Fibroblast of the aortic adventitia (primary cell): ENCODE measurements at regions not wholly inside any gene's neighbourhood (a gene's known extent, or its start where the extent isn't known, plus 50 kb on each side); places are given as distances from the start of the nearest gene placed in this dataset.
A peak's percentile ranks its signal among the peaks of the same experiment; 100 is the strongest.
"Not testable (repeated sequence)": the region's sequence is repeated elsewhere in the genome, so short reads cannot be mapped to it uniquely, and the experiment has no call there.

Experiments used
- DNase-seq: peaks from one replicate; pipeline ENCODE4 v3.0.0-alpha.2; 2010; ENCODE audit warnings: low read depth
- H3K4me3 ChIP-seq: 2 replicates; pipeline ENCODE4 v1.5.1; 2011; ENCODE audit warnings: low read depth, mild to moderate bottlenecking, control low read depth, low read length, moderate library complexity

DNA sequence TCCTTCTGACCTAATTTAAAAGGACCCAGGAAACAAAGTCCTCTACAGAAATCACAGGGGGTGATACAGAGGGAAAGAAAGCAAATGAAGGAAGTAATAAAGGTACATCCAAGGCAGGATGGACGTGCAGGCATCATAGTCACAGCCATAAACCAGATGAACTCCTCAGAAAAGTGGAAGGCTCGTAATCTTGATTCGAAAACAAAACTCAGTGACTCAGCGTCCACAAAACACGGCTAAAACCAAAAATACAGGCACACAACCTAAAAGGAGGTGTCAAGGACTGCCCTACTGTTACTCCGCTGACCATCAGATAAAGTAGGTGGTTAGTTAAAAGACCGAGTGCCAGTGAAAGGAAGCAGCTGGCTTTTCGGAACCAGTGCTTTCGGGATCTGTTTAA lies 81.5 kb downstream of the TRIM69 start:
- H3K4me3 ChIP-seq, DNase-seq: not testable (repeated sequence)

GRCh38 chr15:44819331-44819987 lies 83.1 kb downstream of the TRIM69 start:
- peak; percentile 19 for DNase-seq
- H3K4me3 ChIP-seq, result not testable (repeated sequence)

GRCh38 chr15:44820535-44820934 lies 84.2 kb downstream of the TRIM69 start:
- H3K4me3 ChIP-seq, result not testable (repeated sequence)
- DNase-seq, result peak; percentile 47

GRCh38 chr15:44820967-44821366 lies 84.6 kb downstream of the TRIM69 start:
- H3K4me3 ChIP-seq, result not testable (repeated sequence)
- DNase-seq, result peak; percentile 25

- not testable (repeated sequence) for DNase-seq, H3K4me3 ChIP-seq
Measured at GRCh38 chr15:44824277-44825145, 88.2 kb downstream of the TRIM69 start.

GRCh38 chr15:44826583-44826982 lies 90.3 kb downstream of the TRIM69 start:
- not testable (repeated sequence) for H3K4me3 ChIP-seq, DNase-seq

GRCh38 chr15:44828229-44828914 lies 92.0 kb downstream of the TRIM69 start:
- DNase-seq, H3K4me3 ChIP-seq: not testable (repeated sequence)

- not testable (repeated sequence) for DNase-seq, H3K4me3 ChIP-seq
Measured at GRCh38 chr15:44829150-44829549, 92.8 kb downstream of the TRIM69 start.

DNA sequence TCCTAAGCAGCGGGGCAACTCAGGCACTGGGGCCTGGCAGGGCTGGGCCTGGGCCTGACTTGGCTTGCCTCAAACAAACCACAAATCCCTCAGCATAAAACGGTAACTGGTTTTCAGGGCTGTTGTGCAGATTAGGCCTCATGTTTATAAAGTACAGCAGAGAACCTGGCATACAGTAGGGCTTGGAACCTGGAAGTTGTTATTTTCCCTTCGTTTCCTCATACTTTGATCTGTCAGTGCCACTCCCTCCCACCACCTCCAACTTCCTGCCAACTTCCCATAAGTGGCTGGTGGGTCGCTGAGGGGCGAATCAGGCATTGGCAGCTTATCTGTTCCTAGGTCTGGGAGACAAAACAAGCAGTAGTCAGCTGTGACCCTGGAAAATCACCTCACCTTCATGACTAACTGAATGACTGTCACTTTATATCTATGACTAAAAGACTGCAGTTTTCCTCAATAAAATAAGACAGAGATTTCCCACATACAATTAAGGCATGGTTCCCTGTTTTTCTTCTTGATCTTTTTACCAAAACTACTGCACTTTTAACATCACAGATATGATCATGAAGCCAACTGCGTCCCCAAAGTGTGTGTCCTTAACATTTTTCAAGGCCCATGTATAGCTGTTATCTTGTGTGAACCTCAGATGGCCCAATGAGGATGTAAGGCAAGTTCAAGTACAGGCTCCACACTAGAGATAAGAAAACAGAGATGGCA lies 94.5 kb downstream of the TRIM69 start:
- not testable (repeated sequence) for H3K4me3 ChIP-seq
- DNase-seq, result peak; percentile 40

GRCh38 chr15:44831409-44831741 lies 95.0 kb downstream of the TRIM69 start:
- DNase-seq, H3K4me3 ChIP-seq: not testable (repeated sequence)

GRCh38 chr15:44832133-44832532 lies 95.8 kb downstream of the TRIM69 start:
- DNase-seq, result not testable (repeated sequence)

GRCh38 chr15:44833081-44833480 lies 96.8 kb downstream of the TRIM69 start:
- DNase-seq, H3K4me3 ChIP-seq: not testable (repeated sequence)

More at GRCh38 chr15:44832133-44832532, 95.8 kb downstream of the TRIM69 start:
- H3K4me3 ChIP-seq, result not testable (repeated sequence)

DNA sequence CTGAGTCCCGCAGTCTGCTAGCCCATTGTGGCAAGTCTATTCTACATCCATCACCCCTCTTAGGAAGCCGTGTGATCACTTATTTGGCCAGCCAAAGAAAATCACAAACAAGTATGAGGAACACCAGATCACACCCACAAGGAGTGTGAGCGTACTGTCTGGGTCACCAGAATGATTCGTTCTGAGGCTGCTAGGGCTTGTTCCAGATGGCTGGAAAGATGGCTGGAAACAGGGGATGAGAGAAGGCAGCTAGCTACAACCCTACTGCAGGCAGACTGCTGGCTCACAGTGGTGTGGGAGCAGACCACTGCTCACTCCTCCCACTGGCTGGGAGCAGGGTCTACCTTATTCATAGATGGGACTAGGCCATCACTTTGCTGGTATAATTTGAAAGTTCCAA lies 97.4 kb downstream of the TRIM69 start:
- not testable (repeated sequence) for H3K4me3 ChIP-seq

DNA sequence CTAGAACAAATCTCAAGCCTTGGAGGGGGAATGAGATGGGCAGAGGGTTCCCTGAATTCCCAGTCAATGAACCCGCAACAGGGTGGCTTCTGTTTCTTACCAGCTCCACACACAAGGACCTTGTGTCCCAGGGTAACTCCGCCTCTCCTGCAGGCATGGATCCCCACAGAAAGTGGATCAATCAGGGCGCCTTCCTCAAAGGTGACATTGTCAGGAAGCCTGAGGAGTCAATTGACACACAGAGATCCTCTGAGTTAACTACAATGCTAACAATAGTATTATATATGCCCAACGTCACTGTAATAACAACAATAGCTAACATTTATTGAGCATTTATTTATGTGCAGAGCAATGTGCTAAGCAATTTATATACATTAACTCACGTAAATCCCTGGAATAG lies 98.8 kb downstream of the TRIM69 start:
- not testable (repeated sequence) for H3K4me3 ChIP-seq, DNase-seq

More for the DNA sequence above, 97.4 kb downstream of the TRIM69 start:
- DNase-seq, result not testable (repeated sequence)
